ENCODE measurements at regions not wholly inside any gene's neighbourhood (a gene's known extent, or its start where the extent isn't known, plus 50 kb on each side); places are given as distances from the start of the nearest gene placed in this dataset.

DNA sequence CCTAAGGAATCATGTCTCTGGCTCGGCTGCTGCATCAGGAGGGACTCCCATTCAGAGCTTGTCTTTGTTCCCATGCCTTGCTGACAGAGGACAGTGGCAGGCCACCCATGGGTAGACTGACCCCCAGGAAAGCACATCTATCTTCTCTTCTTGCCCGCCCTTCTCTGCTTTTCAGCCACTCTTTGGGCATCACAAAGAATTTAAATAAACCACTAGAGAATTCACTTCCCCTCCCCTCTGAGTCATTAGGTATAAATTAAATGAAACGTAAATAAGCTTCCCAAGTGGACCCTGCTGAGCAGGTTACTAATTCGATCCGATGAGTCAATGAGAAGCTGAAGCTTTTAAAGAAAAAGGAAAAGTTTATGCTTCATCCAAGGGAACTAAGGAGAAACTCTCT lies 97.0 kb downstream of the DRD1 start:
- Histone ChIP-seq H3K27ac (ENCODE audit: low read depth, low read length) (no peak overlapping the region), H3K27me3 (ENCODE audit: control insufficient read depth, low read length) (no peaks in the 10 kb centered on the region), H3K4me1 (ENCODE audit: control insufficient read depth, low read length) (no peaks in the 10 kb centered on the region), H3K4me3 (ENCODE audit: low read length) (no peak overlapping the region), H3K9me3 (ENCODE audit: control insufficient read depth, insufficient read depth, low read length) (no peaks in the 10 kb centered on the region), H3K4me2 (ENCODE audit: low read length) (no peak overlapping the region), H3K9me2 (replicated peaks; ENCODE audit: control insufficient read depth, low read length) (no peaks in the 10 kb centered on the region), H3F3A (ENCODE audit: control insufficient read depth, insufficient read depth) (no peaks in the 10 kb centered on the region), H3K36me3 (ENCODE audit: control insufficient read depth, low read length) (no peaks in the 10 kb centered on the region), H4K20me1 (ENCODE audit: control insufficient read depth, insufficient read depth, low read depth, low read length) (no peaks in the 10 kb centered on the region), H3K79me2 (ENCODE audit: control insufficient read depth, low read length) (no peaks in the 10 kb centered on the region)
- TF ChIP-seq, protein P1, sequence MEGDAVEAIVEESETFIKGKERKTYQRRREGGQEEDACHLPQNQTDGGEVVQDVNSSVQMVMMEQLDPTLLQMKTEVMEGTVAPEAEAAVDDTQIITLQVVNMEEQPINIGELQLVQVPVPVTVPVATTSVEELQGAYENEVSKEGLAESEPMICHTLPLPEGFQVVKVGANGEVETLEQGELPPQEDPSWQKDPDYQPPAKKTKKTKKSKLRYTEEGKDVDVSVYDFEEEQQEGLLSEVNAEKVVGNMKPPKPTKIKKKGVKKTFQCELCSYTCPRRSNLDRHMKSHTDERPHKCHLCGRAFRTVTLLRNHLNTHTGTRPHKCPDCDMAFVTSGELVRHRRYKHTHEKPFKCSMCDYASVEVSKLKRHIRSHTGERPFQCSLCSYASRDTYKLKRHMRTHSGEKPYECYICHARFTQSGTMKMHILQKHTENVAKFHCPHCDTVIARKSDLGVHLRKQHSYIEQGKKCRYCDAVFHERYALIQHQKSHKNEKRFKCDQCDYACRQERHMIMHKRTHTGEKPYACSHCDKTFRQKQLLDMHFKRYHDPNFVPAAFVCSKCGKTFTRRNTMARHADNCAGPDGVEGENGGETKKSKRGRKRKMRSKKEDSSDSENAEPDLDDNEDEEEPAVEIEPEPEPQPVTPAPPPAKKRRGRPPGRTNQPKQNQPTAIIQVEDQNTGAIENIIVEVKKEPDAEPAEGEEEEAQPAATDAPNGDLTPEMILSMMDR (IDR thresholded peaks at IDR 0.05; ENCODE audit: low read depth, low read length, poor library complexity, severe bottlenecking): no peak
- TF ChIP-seq EZH2phosphoT487 (IDR thresholded peaks at IDR 0.05; ENCODE audit: borderline replicate concordance, low read length): no peak

DNA sequence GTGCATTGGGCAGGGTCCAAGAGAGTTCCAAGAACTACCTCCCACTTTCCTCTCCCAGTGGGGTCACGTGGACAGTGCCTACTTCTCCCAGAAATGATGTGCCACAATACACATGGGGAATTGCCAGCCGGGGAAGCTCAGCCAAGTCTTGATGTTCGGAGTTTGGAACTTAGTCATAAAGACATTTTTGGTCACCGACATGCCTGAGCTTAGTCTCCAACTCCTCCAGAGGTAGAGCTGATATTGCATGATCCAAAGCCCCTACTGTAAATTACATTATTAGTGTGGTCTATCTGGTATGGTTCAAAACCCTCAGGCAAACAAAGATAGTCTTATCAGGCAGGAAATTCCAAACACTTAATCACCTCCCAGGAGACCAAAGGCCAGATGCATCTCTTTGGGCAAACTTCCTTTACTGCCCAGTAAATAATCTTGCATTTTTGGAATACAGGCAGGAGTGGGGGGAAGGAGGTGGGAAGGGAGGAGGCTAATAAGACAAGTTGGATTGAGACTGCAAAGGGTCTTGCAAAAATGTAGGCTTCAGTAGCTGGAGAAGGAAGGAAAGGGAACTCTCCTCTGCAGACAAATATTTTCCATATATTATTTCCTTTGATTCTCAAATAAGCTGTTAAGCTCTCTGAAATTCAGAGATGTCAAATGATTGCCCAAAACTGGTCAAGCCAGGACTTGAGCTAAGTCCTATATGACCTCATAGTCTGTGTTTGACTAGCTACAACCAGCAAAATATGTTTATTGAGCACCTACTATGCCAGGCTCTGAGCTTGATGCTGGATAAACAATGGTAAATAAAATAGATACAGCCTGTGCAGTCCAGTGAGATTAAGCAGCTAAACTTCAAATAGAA lies 99.4 kb downstream of the DRD1 start:
- Histone ChIP-seq H3K9me3 (ENCODE audit: control insufficient read depth, insufficient read depth, low read length) (no peaks in the 10 kb centered on the region), H3K4me3 (ENCODE audit: low read length) (no peak overlapping the region), H3K27ac (ENCODE audit: low read depth, low read length) (no peak overlapping the region), H4K20me1 (ENCODE audit: control insufficient read depth, insufficient read depth, low read depth, low read length) (no peaks in the 10 kb centered on the region), H3K4me1 (ENCODE audit: control insufficient read depth, low read length) (no peaks in the 10 kb centered on the region), H3K4me2 (ENCODE audit: low read length) (no peak overlapping the region), H3F3A (ENCODE audit: control insufficient read depth, insufficient read depth) (no peaks in the 10 kb centered on the region), H3K9me2 (replicated peaks; ENCODE audit: control insufficient read depth, low read length) (no peaks in the 10 kb centered on the region), H3K27me3 (ENCODE audit: control insufficient read depth, low read length) (no peaks in the 10 kb centered on the region), H3K79me2 (ENCODE audit: control insufficient read depth, low read length) (no peaks in the 10 kb centered on the region), H3K36me3 (ENCODE audit: control insufficient read depth, low read length) (no peaks in the 10 kb centered on the region)
- TF ChIP-seq, protein P1 (IDR thresholded peaks at IDR 0.05; ENCODE audit: low read depth, low read length, poor library complexity, severe bottlenecking): no peak
- TF ChIP-seq EZH2phosphoT487 (IDR thresholded peaks at IDR 0.05; ENCODE audit: borderline replicate concordance, low read length): no peak

DNA sequence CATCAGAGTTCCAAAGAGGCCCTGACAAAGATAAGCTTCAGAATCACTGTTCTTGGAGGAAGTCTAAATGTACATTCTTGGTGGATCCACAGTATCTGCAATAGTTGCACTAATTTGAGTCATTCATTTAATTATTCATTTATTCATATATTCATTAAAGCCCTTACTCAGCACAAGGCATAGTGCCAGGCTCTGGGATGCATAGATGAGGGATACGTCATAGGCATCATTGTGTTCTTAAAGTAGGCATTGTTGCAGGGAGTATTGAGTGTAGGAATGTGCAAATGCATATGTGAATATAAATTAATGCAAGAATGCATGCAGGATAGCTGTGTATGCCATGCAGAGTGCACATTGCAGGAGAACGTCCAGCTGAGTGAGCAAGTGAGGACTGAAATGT lies 100.7 kb downstream of the DRD1 start:
- Histone ChIP-seq H3K36me3 (ENCODE audit: control insufficient read depth, low read length) (no peaks in the 10 kb centered on the region), H3K27me3 (ENCODE audit: control insufficient read depth, low read length) (no peaks in the 10 kb centered on the region), H3F3A (ENCODE audit: control insufficient read depth, insufficient read depth) (no peaks in the 10 kb centered on the region), H3K9me2 (replicated peaks; ENCODE audit: control insufficient read depth, low read length) (no peaks in the 10 kb centered on the region), H3K79me2 (ENCODE audit: control insufficient read depth, low read length) (no peaks in the 10 kb centered on the region), H4K20me1 (ENCODE audit: control insufficient read depth, insufficient read depth, low read depth, low read length) (no peaks in the 10 kb centered on the region), H3K27ac (ENCODE audit: low read depth, low read length) (no peak overlapping the region), H3K4me3 (ENCODE audit: low read length) (no peak overlapping the region), H3K4me1 (ENCODE audit: control insufficient read depth, low read length) (no peaks in the 10 kb centered on the region), H3K9me3 (ENCODE audit: control insufficient read depth, insufficient read depth, low read length) (no peaks in the 10 kb centered on the region), H3K4me2 (ENCODE audit: low read length) (no peak overlapping the region)
- TF ChIP-seq, protein P1 (IDR thresholded peaks at IDR 0.05; ENCODE audit: low read depth, low read length, poor library complexity, severe bottlenecking): no peak
- no peak for TF ChIP-seq EZH2phosphoT487 (IDR thresholded peaks at IDR 0.05; ENCODE audit: borderline replicate concordance, low read length)

Data from DOHH2 (cell line).